ENCODE measurements at regions not wholly inside any gene's neighbourhood (a gene's known extent, or its start where the extent isn't known, plus 50 kb on each side); places are given as distances from the start of the nearest gene placed in this dataset.

GRCh38 chr19:56899943-56900342 lies 59.4 kb upstream of the PEG3 start:
- TF ChIP-seq POLR2A (IDR thresholded peaks at IDR 0.05; ENCODE audit: extremely low read depth, insufficient read length): no peak
- no peak for TF ChIP-seq CTCF (IDR thresholded peaks at IDR 0.05; ENCODE audit: low read depth, low read length)
- no peak for TF ChIP-seq MAX (IDR thresholded peaks at IDR 0.05; ENCODE audit: low read depth, low read length)
